Astrocyte (in vitro differentiated cells and primary cell): ENCODE measurements at regions not wholly inside any gene's neighbourhood (a gene's known extent, or its start where the extent isn't known, plus 50 kb on each side); places are given as distances from the start of the nearest gene placed in this dataset.

Experiments
- DNase-seq: peaks from one replicate; pipeline ENCODE4 v3.0.0-alpha.2; 2010; ENCODE audit warnings: low read depth
- FAIRE-seq: peaks from 2 replicates; lab custom pipeline; 2011; peaks lifted over from hg19 to GRCh38; lab: Jason Lieb, UNC
- H2AFZ ChIP-seq: 2 replicates; pipeline ENCODE4 v1.6.0; 2012; ENCODE audit warnings: low read depth, low read length, inconsistent platforms
- H3K27ac ChIP-seq: 2 replicates; pipeline ENCODE4 v1.5.1; 2011; ENCODE audit warnings: low read depth, low read length, inconsistent platforms
- H3K27me3 ChIP-seq: 2 replicates; pipeline ENCODE4 v1.6.0; 2011; ENCODE audit warnings: low read length, inconsistent platforms; ENCODE audit not compliant: insufficient read depth
- H3K36me3 ChIP-seq: 2 replicates; pipeline ENCODE4 v1.5.1; 2011; ENCODE audit warnings: low read length, inconsistent platforms; ENCODE audit not compliant: insufficient read depth
- H3K4me1 ChIP-seq: 2 replicates; pipeline ENCODE4 v1.5.1; 2011; ENCODE audit warnings: low read length, inconsistent platforms; ENCODE audit not compliant: insufficient read depth
- H3K4me2 ChIP-seq: 2 replicates; pipeline ENCODE4 v1.6.0; 2012; ENCODE audit warnings: low read length, inconsistent platforms
- H3K4me3 ChIP-seq: 2 replicates; pipeline ENCODE4 v1.5.1; 2011; ENCODE audit warnings: low read depth, mild to moderate bottlenecking, low read length, inconsistent platforms; ENCODE audit not compliant: insufficient read depth
- H3K79me2 ChIP-seq: 2 replicates; pipeline ENCODE4 v1.6.0; 2012; ENCODE audit warnings: mild to moderate bottlenecking, low read length, inconsistent platforms; ENCODE audit not compliant: insufficient read depth
- H3K9ac ChIP-seq: 2 replicates; pipeline ENCODE4 v1.6.0; 2012; ENCODE audit warnings: mild to moderate bottlenecking, low read length, inconsistent platforms
- H3K9me3 ChIP-seq: 2 replicates; pipeline ENCODE4 v1.5.1; 2012; ENCODE audit warnings: low read depth, mild to moderate bottlenecking, low read length, inconsistent platforms; ENCODE audit not compliant: insufficient read depth
- H4K20me1 ChIP-seq: 2 replicates; pipeline ENCODE4 v1.6.0; 2012; ENCODE audit warnings: low read length, inconsistent platforms; ENCODE audit not compliant: insufficient read depth
- H3K27ac Mint-ChIP-seq: one replicate; pipeline ENCODE4 v1.8.0; 2021; ENCODE audit warnings: mild to moderate bottlenecking, mixed read lengths; ENCODE audit not compliant: unreplicated experiment
- H3K27me3 Mint-ChIP-seq: one replicate; pipeline ENCODE4 v1.8.0; 2021; ENCODE audit warnings: low read depth, mixed read lengths; ENCODE audit not compliant: unreplicated experiment
- H3K36me3 Mint-ChIP-seq: one replicate; pipeline ENCODE4 v1.8.0; 2021; ENCODE audit warnings: low read depth, mixed read lengths; ENCODE audit not compliant: unreplicated experiment
- H3K4me1 Mint-ChIP-seq: one replicate; pipeline ENCODE4 v1.8.0; 2021; ENCODE audit warnings: low read depth, mixed read lengths; ENCODE audit not compliant: unreplicated experiment
- H3K4me3 Mint-ChIP-seq: one replicate; pipeline ENCODE4 v1.8.0; 2021; ENCODE audit warnings: mild to moderate bottlenecking, moderate library complexity, mixed read lengths; ENCODE audit not compliant: unreplicated experiment
- H3K9me3 Mint-ChIP-seq: one replicate; pipeline ENCODE4 v1.8.0; 2021; ENCODE audit warnings: mild to moderate bottlenecking, mixed read lengths; ENCODE audit not compliant: unreplicated experiment
- CTCF ChIP-seq: IDR thresholded peaks from 2 replicates; pipeline ENCODE4 v1.5.1; 2011; ENCODE audit warnings: low read depth, mild to moderate bottlenecking, inconsistent platforms, low read length, moderate library complexity; ENCODE audit not compliant: insufficient read depth
- EZH2 ChIP-seq: IDR thresholded peaks from 2 replicates; pipeline ENCODE4 v1.6.1; 2012; ENCODE audit warnings: mild to moderate bottlenecking, low read length, inconsistent platforms; ENCODE audit not compliant: insufficient read depth

GRCh38 chr12:125305231-125305630 lies 240.0 kb downstream of the AACS start:
- H3K9me3 ChIP-seq = no peaks in the 10 kb centered on the region
- no peaks in the 10 kb centered on the region for H3K36me3 Mint-ChIP-seq

DNA sequence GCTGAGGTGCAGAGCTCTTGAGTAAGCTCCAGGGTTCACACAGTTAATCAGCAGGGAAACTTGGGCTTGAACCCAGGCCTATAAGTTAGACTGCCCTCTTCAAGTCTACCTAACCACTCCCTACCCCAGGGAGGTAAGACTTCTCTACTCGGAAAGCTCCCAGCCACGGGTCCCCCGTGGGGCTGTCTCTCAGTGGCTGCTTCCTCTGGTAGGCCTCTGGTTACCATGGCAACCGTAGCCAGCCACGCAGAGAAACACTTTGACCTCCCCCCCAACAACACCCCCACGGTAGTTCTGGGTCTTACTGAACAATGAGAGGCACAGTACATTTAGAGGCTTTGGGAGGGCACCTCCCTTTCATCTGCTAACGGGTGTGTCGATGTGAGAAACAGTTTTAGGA lies 245.2 kb downstream of the AACS start:
- Histone ChIP-seq H2AFZ (no peak overlapping the region), H3K27ac (no peak overlapping the region), H3K36me3 (no peaks in the 10 kb centered on the region), H3K27me3 (no peaks in the 10 kb centered on the region), H3K9me3 (no peaks in the 10 kb centered on the region), H3K4me3 (no peak overlapping the region), H4K20me1 (no peaks in the 10 kb centered on the region), H3K79me2 (no peaks in the 10 kb centered on the region), H3K4me2 (no peak overlapping the region), H3K9ac (no peak overlapping the region), H3K4me1 (peaks cover 4% of the 10 kb centered on the region)
- no peaks in the 10 kb centered on the region for H3K4me1 Mint-ChIP-seq
- no peak for DNase-seq
- H3K27ac Mint-ChIP-seq = no peak overlapping the region
- no peak overlapping the region for H3K4me3 Mint-ChIP-seq
- TF ChIP-seq CTCF = no peak
- TF ChIP-seq EZH2 = no peak
- peaks cover 2% of the 10 kb centered on the region for H3K9me3 Mint-ChIP-seq
- no peak for FAIRE-seq
- no peaks in the 10 kb centered on the region for H3K36me3 Mint-ChIP-seq
- H3K27me3 Mint-ChIP-seq = peaks cover 17% of the 10 kb centered on the region

More at GRCh38 chr12:125305231-125305630, 240.0 kb downstream of the AACS start:
- no peaks in the 10 kb centered on the region for H3K79me2 ChIP-seq
- peaks cover 7% of the 10 kb centered on the region for H3K27me3 Mint-ChIP-seq
- H3K27ac ChIP-seq = no peak overlapping the region
- H3K4me1 Mint-ChIP-seq = no peaks in the 10 kb centered on the region
- H3K4me2 ChIP-seq = no peak overlapping the region
- FAIRE-seq (no peak), DNase-seq (no peak)
- no peaks in the 10 kb centered on the region for H3K4me1 ChIP-seq
- H2AFZ ChIP-seq = no peak overlapping the region
- no peak overlapping the region for H3K9ac ChIP-seq
- TF ChIP-seq EZH2 = no peak
- no peak for TF ChIP-seq CTCF
- no peaks in the 10 kb centered on the region for H3K27me3 ChIP-seq
- H3K36me3 ChIP-seq = no peaks in the 10 kb centered on the region
- H3K9me3 Mint-ChIP-seq = peaks cover 2% of the 10 kb centered on the region
- no peak overlapping the region for H3K4me3 Mint-ChIP-seq
- H3K4me3 ChIP-seq = no peak overlapping the region
- H3K27ac Mint-ChIP-seq = no peak overlapping the region
- H4K20me1 ChIP-seq = no peaks in the 10 kb centered on the region

GRCh38 chr12:125311050-125311449 lies 245.8 kb downstream of the AACS start:
- H3K27ac Mint-ChIP-seq = no peak overlapping the region

More at GRCh38 chr12:125311050-125311449, 245.8 kb downstream of the AACS start:
- TF ChIP-seq EZH2 (no peak), CTCF (no peak)
- no peak overlapping the region for H2AFZ ChIP-seq
- H3K27ac ChIP-seq = no peak overlapping the region
- DNase-seq (no peak), FAIRE-seq (no peak)
- Mint-ChIP-seq H3K9me3 (peaks cover 2% of the 10 kb centered on the region), H3K27me3 (peaks cover 14% of the 10 kb centered on the region), H3K4me3 (no peak overlapping the region), H3K4me1 (no peaks in the 10 kb centered on the region), H3K36me3 (no peaks in the 10 kb centered on the region)
- H3K79me2 ChIP-seq = no peaks in the 10 kb centered on the region
- H3K36me3 ChIP-seq = no peaks in the 10 kb centered on the region
- no peaks in the 10 kb centered on the region for H3K27me3 ChIP-seq
- no peak overlapping the region for H3K4me2 ChIP-seq
- H3K4me1 ChIP-seq = peaks cover 4% of the 10 kb centered on the region
- H3K9me3 ChIP-seq = no peaks in the 10 kb centered on the region
- H3K9ac ChIP-seq = no peak overlapping the region
- H4K20me1 ChIP-seq = no peaks in the 10 kb centered on the region
- no peak overlapping the region for H3K4me3 ChIP-seq
